Keratinocyte (primary cell): ENCODE measurements at regions not wholly inside any gene's neighbourhood (a gene's known extent, or its start where the extent isn't known, plus 50 kb on each side); places are given as distances from the start of the nearest gene placed in this dataset.

Source experiments
- DNase-seq: peaks from one replicate; pipeline ENCODE4 v3.0.0-alpha.2; 2011; ENCODE audit warnings: low read depth, missing footprints, low spot score
- FAIRE-seq: peaks from 2 replicates; lab custom pipeline; 2011; peaks lifted over from hg19 to GRCh38; lab: Jason Lieb, UNC
- H2AFZ ChIP-seq: 2 replicates; pipeline ENCODE4 v1.6.0; 2012; ENCODE audit warnings: low read length, control low read depth, inconsistent platforms; ENCODE audit not compliant: control insufficient read depth
- H3K27ac ChIP-seq: 2 replicates; pipeline ENCODE4 v1.5.1; 2011; ENCODE audit warnings: low read length; ENCODE audit not compliant: control insufficient read depth, insufficient read depth
- H3K27me3 ChIP-seq: 3 replicates; pipeline ENCODE4 v1.6.0; 2011; ENCODE audit warnings: low read length; ENCODE audit not compliant: control insufficient read depth, insufficient read depth; ENCODE audit errors: extremely low read depth
- H3K36me3 ChIP-seq, 2 experiments: 2 replicates in 1 of 2; 3 replicates in 1 of 2; pipeline ENCODE4 v1.5.1; 2011; ENCODE audit warnings: low read length in 2 of 2, mild to moderate bottlenecking in 1 of 2; ENCODE audit not compliant: control insufficient read depth in 2 of 2, insufficient read depth in 2 of 2; ENCODE audit errors: extremely low read depth in 1 of 2
- H3K4me1 ChIP-seq: 3 replicates; pipeline ENCODE4 v1.5.1; 2011; ENCODE audit warnings: low read length; ENCODE audit not compliant: control insufficient read depth, insufficient read depth; ENCODE audit errors: extremely low read depth
- H3K4me2 ChIP-seq: 3 replicates; pipeline ENCODE4 v1.6.0; 2011; ENCODE audit warnings: low read depth, low read length; ENCODE audit not compliant: control insufficient read depth, insufficient read depth; ENCODE audit errors: extremely low read depth
- H3K4me3 ChIP-seq, 3 experiments: fragments of 200-600 bp in 1 of 3; sonication (generic) in 1 of 3; 2 replicates in 2 of 3; 3 replicates in 1 of 3; pipeline ENCODE4 v1.5.1; 2011 to 2016; ENCODE audit warnings: low read length in 3 of 3, mild to moderate bottlenecking in 3 of 3, control low read depth in 2 of 3, inconsistent platforms in 1 of 3, low read depth in 1 of 3, mixed read lengths in 1 of 3, mixed run types in 1 of 3, moderate library complexity in 1 of 3; ENCODE audit not compliant: control insufficient read depth in 2 of 3, insufficient read depth in 2 of 3; ENCODE audit errors: extremely low read depth in 1 of 3
- H3K79me2 ChIP-seq: 2 replicates; pipeline ENCODE4 v1.6.0; 2012; ENCODE audit warnings: low read length; ENCODE audit not compliant: control insufficient read depth, insufficient read depth
- H3K9ac ChIP-seq: 3 replicates; pipeline ENCODE4 v1.6.0; 2011; ENCODE audit warnings: low read length; ENCODE audit not compliant: control insufficient read depth, insufficient read depth; ENCODE audit errors: extremely low read depth
- H3K9me1 ChIP-seq: 3 replicates; pipeline ENCODE4 v1.6.0; 2011; ENCODE audit warnings: low read length; ENCODE audit not compliant: control insufficient read depth, insufficient read depth; ENCODE audit errors: extremely low read depth
- H3K9me3 ChIP-seq: 2 replicates; pipeline ENCODE4 v1.5.1; 2012; ENCODE audit warnings: low read depth, low read length; ENCODE audit not compliant: control insufficient read depth
- H4K20me1 ChIP-seq: 3 replicates; pipeline ENCODE4 v1.6.0; 2011; ENCODE audit warnings: low read length; ENCODE audit not compliant: control insufficient read depth, insufficient read depth; ENCODE audit errors: extremely low read depth
- CTCF ChIP-seq, 3 experiments: IDR thresholded peaks in 1 of 3; conservative IDR thresholded peaks in 1 of 3; optimal IDR thresholded peaks in 1 of 3; 2 replicates in 2 of 3; 3 replicates in 1 of 3; pipeline versions ENCODE3 to v1.5.1; 2011; ENCODE audit warnings: low read length in 3 of 3, mild to moderate bottlenecking in 3 of 3, moderate library complexity in 2 of 3, control low read depth in 1 of 3, inconsistent platforms in 1 of 3; ENCODE audit not compliant: insufficient read depth in 2 of 3; ENCODE audit errors: extremely low read depth in 1 of 3
- EZH2 ChIP-seq: IDR thresholded peaks from one replicate; pipeline ENCODE4 v1.6.1; 2012; ENCODE audit warnings: inconsistent platforms, mild to moderate bottlenecking, low read length, moderate library complexity
- dilution Hi-C: fragments of 300-500 bp; cut with MboI; formaldehyde crosslinking; loops from one replicate; pipeline ENCODE4 v1.7.0; 2020; ENCODE audit warnings: low sequenced_read_pairs; ENCODE audit not compliant: extremely low pct_ligation_motif_present

- Histone ChIP-seq H3K4me3 (no peak overlapping the region), H3K79me2 (no peaks in the 10 kb centered on the region), H3K27me3 (no peaks in the 10 kb centered on the region), H3K4me1 (no peaks in the 10 kb centered on the region), H3K27ac (no peak overlapping the region), H3K36me3 (no peaks in the 10 kb centered on the region), H3K9ac (no peak overlapping the region), H3K9me1 (no peaks in the 10 kb centered on the region), H2AFZ (no peak overlapping the region), H3K9me3 (no peaks in the 10 kb centered on the region), H3K4me2 (no peak overlapping the region), H4K20me1 (no peaks in the 10 kb centered on the region)
- no peak for TF ChIP-seq EZH2
- TF ChIP-seq CTCF (optimal IDR thresholded peaks at IDR 0.05 in 1 of 3, IDR thresholded peaks at IDR 0.05 in 1 of 3, conservative IDR thresholded peaks at IDR 0.05 in 1 of 3; ENCODE audit: extremely low read depth in 1 of 3, insufficient read depth in 2 of 3, low read length in 3 of 3) = no peak
- FAIRE-seq = no peak
- dilution Hi-C loops = no loop called here
- no peak for DNase-seq
These were observed 158.4 kb upstream of the PLXNC1 start for GRCh38 chr12:93989949-93990348.

DNA sequence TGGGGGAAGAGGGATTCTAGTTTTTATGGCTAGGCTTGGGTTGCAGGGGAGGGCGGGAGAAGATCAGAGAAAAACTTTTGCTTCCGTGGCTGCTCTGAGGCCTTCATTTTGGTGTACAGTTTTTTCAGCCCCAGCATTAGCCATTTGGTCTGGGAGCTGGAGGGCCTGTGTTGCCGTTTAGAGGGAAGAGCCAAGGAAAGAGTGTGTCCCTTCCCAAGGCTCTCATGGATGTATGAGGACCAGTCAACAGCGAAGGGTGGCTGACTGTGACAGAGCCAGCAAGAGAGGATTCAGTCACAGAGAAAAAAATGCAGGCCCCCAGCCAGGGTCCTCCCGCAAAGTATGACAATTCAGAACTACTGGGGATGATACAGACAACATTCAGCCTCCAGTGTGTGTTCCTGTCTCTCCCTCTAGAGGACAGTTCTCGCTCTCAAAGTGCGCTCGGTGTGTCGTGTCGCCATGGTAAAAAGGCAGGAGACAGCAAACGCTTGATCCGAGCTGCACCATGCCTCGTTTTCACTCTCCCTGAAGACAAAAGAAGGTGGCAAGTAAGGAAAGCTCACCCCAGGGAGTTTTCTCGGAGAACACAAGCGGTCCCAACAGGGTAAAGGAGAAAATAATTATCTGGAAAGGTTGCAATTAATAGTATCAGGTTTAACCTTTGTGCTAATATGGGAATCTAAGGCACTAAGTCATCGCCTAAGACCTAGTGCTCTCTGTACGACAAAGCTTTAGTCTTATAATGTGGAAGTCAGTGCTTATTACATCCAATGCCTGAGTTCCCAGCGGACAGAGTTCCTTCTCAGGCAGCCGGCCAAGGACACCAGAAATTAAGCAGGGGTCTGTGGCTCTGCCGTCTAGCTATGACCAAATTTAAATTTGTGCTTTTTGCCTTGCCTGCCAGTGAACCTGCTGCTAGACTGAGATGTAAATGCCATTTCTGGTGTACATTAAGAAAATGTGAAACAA, 157.3 kb upstream of the PLXNC1 start:
- DNase-seq (no peak), FAIRE-seq (no peak)
- no peaks in the 10 kb centered on the region for H3K9me3 ChIP-seq
- dilution Hi-C loops = no loop called here
- no peak overlapping the region for H3K27ac ChIP-seq
- H3K36me3 ChIP-seq = no peaks in the 10 kb centered on the region
- H3K9ac ChIP-seq = no peak overlapping the region
- no peaks in the 10 kb centered on the region for H3K79me2 ChIP-seq
- H3K27me3 ChIP-seq = no peaks in the 10 kb centered on the region
- TF ChIP-seq EZH2 = no peak
- peak in 1 of 3 experiments; percentile 47 for TF ChIP-seq CTCF (optimal IDR thresholded peaks at IDR 0.05 in 1 of 3, IDR thresholded peaks at IDR 0.05 in 1 of 3, conservative IDR thresholded peaks at IDR 0.05 in 1 of 3; ENCODE audit: extremely low read depth in 1 of 3, insufficient read depth in 2 of 3, low read length in 3 of 3)
- H4K20me1 ChIP-seq = no peaks in the 10 kb centered on the region
- H3K4me2 ChIP-seq = no peak overlapping the region
- no peak overlapping the region for H3K4me3 ChIP-seq
- H3K9me1 ChIP-seq = no peaks in the 10 kb centered on the region
- no peak overlapping the region for H2AFZ ChIP-seq
- no peaks in the 10 kb centered on the region for H3K4me1 ChIP-seq
